MM.1S (cell line): ENCODE measurements at regions not wholly inside any gene's neighbourhood (a gene's known extent, or its start where the extent isn't known, plus 50 kb on each side); places are given as distances from the start of the nearest gene placed in this dataset.

ENCODE experiments used
- DNase-seq: peaks from one replicate; pipeline ENCODE4 v3.0.0-alpha.2; 2015
- H2AFZ ChIP-seq: fragments of 300-600 bp; sonication (generic); 2 replicates; pipeline ENCODE4 v1.6.0; 2016; ENCODE audit warnings: antibody characterized with exemption, low read length
- H3F3A ChIP-seq: fragments of 300-600 bp; sonication (generic); 2 replicates; pipeline ENCODE4 v1.6.1; 2016; ENCODE audit warnings: mild to moderate bottlenecking, antibody characterized with exemption, low read length, moderate library complexity, mixed read lengths; ENCODE audit not compliant: insufficient read depth
- H3K27ac ChIP-seq: fragments of 300-600 bp; sonication (generic); 2 replicates; pipeline ENCODE4 v1.5.1; 2016; ENCODE audit warnings: mild to moderate bottlenecking, low read length
- H3K27me3 ChIP-seq: fragments of 300-600 bp; sonication (generic); replicated peaks from 2 replicates; pipeline ENCODE4 v1.6.0; 2016; ENCODE audit warnings: low read length; ENCODE audit not compliant: insufficient read depth
- H3K36me3 ChIP-seq: fragments of 300-600 bp; sonication (generic); replicated peaks from 2 replicates; pipeline ENCODE4 v1.6.1; 2016; ENCODE audit warnings: mild to moderate bottlenecking, low read length, mixed read lengths; ENCODE audit not compliant: insufficient read depth
- H3K4me1 ChIP-seq: fragments of 300-600 bp; sonication (generic); 2 replicates; pipeline ENCODE4 v1.6.1; 2016; ENCODE audit warnings: low read length, mixed read lengths
- H3K4me2 ChIP-seq: fragments of 300-600 bp; sonication (generic); 2 replicates; pipeline ENCODE4 v1.6.0; 2016; ENCODE audit warnings: low read depth, low read length
- H3K4me3 ChIP-seq: fragments of 300-600 bp; sonication (generic); 2 replicates; pipeline ENCODE4 v1.5.1; 2016; ENCODE audit warnings: low read length, mixed read lengths
- H3K79me2 ChIP-seq: fragments of 300-600 bp; sonication (generic); 2 replicates; pipeline ENCODE4 v1.6.1; 2016; ENCODE audit warnings: mixed run types, low read length, mixed read lengths
- H3K9ac ChIP-seq: fragments of 300-600 bp; sonication (generic); 2 replicates; pipeline ENCODE4 v1.6.1; 2016; ENCODE audit warnings: low read length, mixed read lengths
- H3K9me2 ChIP-seq: fragments of 300-600 bp; sonication (generic); replicated peaks from 2 replicates; pipeline ENCODE4 v1.6.1; 2016; ENCODE audit warnings: mild to moderate bottlenecking, low read length, mixed read lengths; ENCODE audit not compliant: insufficient read depth
- H3K9me3 ChIP-seq: fragments of 300-600 bp; sonication (generic); replicated peaks from 2 replicates; pipeline ENCODE4 v1.6.1; 2016; ENCODE audit warnings: mild to moderate bottlenecking, low read length, mixed read lengths; ENCODE audit not compliant: insufficient read depth
- H4K20me1 ChIP-seq: fragments of 300-600 bp; sonication (generic); 2 replicates; pipeline ENCODE4 v1.6.1; 2016; ENCODE audit warnings: mild to moderate bottlenecking, low read length, moderate library complexity, mixed read lengths; ENCODE audit not compliant: insufficient read depth
- CTCF ChIP-seq: fragments of 300-600 bp; sonication (generic); IDR thresholded peaks from 2 replicates; pipeline ENCODE4 v1.5.1; 2016; ENCODE audit warnings: antibody characterized with exemption, low read length, mixed read lengths
- EZH2 ChIP-seq: fragments of 300-600 bp; sonication (generic); optimal IDR thresholded peaks from 2 replicates; pipeline ENCODE3; 2017; ENCODE audit warnings: low read depth, mild to moderate bottlenecking, antibody characterized with exemption, low read length, mixed read lengths
- EZH2phosphoT487 ChIP-seq: fragments of 300-600 bp; sonication (generic); IDR thresholded peaks from 2 replicates; pipeline ENCODE4 v1.6.1; 2018; ENCODE audit warnings: antibody characterized with exemption, low read length

- Histone ChIP-seq H3K4me3 (no peak overlapping the region), H3K4me2 (no peak overlapping the region)
- DNase-seq, result no peak
Measured at GRCh38 chr5:166032601-166033000, 2258.8 kb upstream of the WWC1 start.

GRCh38 chr5:166045961-166046360 is 2245.5 kb upstream of the WWC1 start:
- H3K4me3 ChIP-seq, result no peak overlapping the region
- H3K79me2 ChIP-seq, result no peaks in the 10 kb centered on the region
- no peaks in the 10 kb centered on the region for H3F3A ChIP-seq
- no peaks in the 10 kb centered on the region for H3K36me3 ChIP-seq
- no peaks in the 10 kb centered on the region for H4K20me1 ChIP-seq
- no peak overlapping the region for H3K27ac ChIP-seq
- H2AFZ ChIP-seq, result no peak overlapping the region
- H3K4me1 ChIP-seq, result no peaks in the 10 kb centered on the region
- H3K4me2 ChIP-seq, result no peak overlapping the region
- H3K27me3 ChIP-seq, result no peaks in the 10 kb centered on the region
- H3K9me2 ChIP-seq, result no peaks in the 10 kb centered on the region
- no peak for DNase-seq
- H3K9ac ChIP-seq, result no peak overlapping the region
- no peaks in the 10 kb centered on the region for H3K9me3 ChIP-seq
- TF ChIP-seq EZH2phosphoT487, result no peak
- no peak for TF ChIP-seq EZH2
- no peak for TF ChIP-seq CTCF

More at GRCh38 chr5:166032601-166033000, 2258.8 kb upstream of the WWC1 start:
- H3K36me3 ChIP-seq, result no peaks in the 10 kb centered on the region
- H3F3A ChIP-seq, result no peaks in the 10 kb centered on the region
- no peaks in the 10 kb centered on the region for H3K9me3 ChIP-seq
- TF ChIP-seq EZH2, result no peak
- TF ChIP-seq EZH2phosphoT487, result no peak
- TF ChIP-seq CTCF, result no peak
- no peaks in the 10 kb centered on the region for H4K20me1 ChIP-seq
- H2AFZ ChIP-seq, result no peak overlapping the region
- no peaks in the 10 kb centered on the region for H3K9me2 ChIP-seq
- H3K9ac ChIP-seq, result no peak overlapping the region
- H3K4me1 ChIP-seq, result no peaks in the 10 kb centered on the region
- no peaks in the 10 kb centered on the region for H3K79me2 ChIP-seq
- H3K27me3 ChIP-seq, result no peaks in the 10 kb centered on the region
- no peak overlapping the region for H3K27ac ChIP-seq

- no peak for DNase-seq
- Histone ChIP-seq H3F3A (no peaks in the 10 kb centered on the region), H3K27me3 (no peaks in the 10 kb centered on the region), H2AFZ (no peak overlapping the region), H3K4me3 (no peak overlapping the region), H3K9me2 (no peaks in the 10 kb centered on the region), H3K36me3 (no peaks in the 10 kb centered on the region), H3K4me1 (no peaks in the 10 kb centered on the region), H3K27ac (no peak overlapping the region), H3K79me2 (no peaks in the 10 kb centered on the region), H3K9ac (no peak overlapping the region), H3K9me3 (no peaks in the 10 kb centered on the region), H3K4me2 (no peak overlapping the region), H4K20me1 (no peaks in the 10 kb centered on the region)
- TF ChIP-seq EZH2 (no peak), EZH2phosphoT487 (no peak), CTCF (no peak)
Measured at GRCh38 chr5:166046956-166047355, 2244.5 kb upstream of the WWC1 start.

GRCh38 chr5:166050531-166050930 is 2240.9 kb upstream of the WWC1 start:
- H3K4me2 ChIP-seq, result no peak overlapping the region
- H3K27me3 ChIP-seq, result no peaks in the 10 kb centered on the region
- DNase-seq, result no peak
- no peak overlapping the region for H2AFZ ChIP-seq
- TF ChIP-seq EZH2phosphoT487, result no peak
- TF ChIP-seq EZH2, result no peak
- TF ChIP-seq CTCF, result no peak
- H4K20me1 ChIP-seq, result no peaks in the 10 kb centered on the region
- H3K9me3 ChIP-seq, result no peaks in the 10 kb centered on the region
- no peaks in the 10 kb centered on the region for H3F3A ChIP-seq
- H3K9me2 ChIP-seq, result no peaks in the 10 kb centered on the region
- no peaks in the 10 kb centered on the region for H3K79me2 ChIP-seq
- H3K27ac ChIP-seq, result no peak overlapping the region
- H3K4me3 ChIP-seq, result no peak overlapping the region
- no peaks in the 10 kb centered on the region for H3K36me3 ChIP-seq
- no peaks in the 10 kb centered on the region for H3K4me1 ChIP-seq
- no peak overlapping the region for H3K9ac ChIP-seq
